Naive thymus-derived CD4-positive, alpha-beta T cell (primary cell): ENCODE measurements at regions not wholly inside any gene's neighbourhood (a gene's known extent, or its start where the extent isn't known, plus 50 kb on each side); places are given as distances from the start of the nearest gene placed in this dataset.
"Not testable (repeated sequence)": the region's sequence is repeated elsewhere in the genome, so short reads cannot be mapped to it uniquely, and the experiment has no call there.

Experiments
- ATAC-seq: fragments of 150-1000 bp; cut with Tn5 transposase; 2 replicates; pipeline ENCODE4 v1.10.0; 2021; ENCODE audit warnings: mild to moderate bottlenecking, moderate library complexity
- CTCF ChIA-PET: fragments of 350-600 bp; sonication (Branson Sonifier 250); formaldehyde crosslinking; loops from one replicate; lab custom pipeline; 2021; ENCODE audit warnings: antibody characterized with exemption; lab: Charles Lee
- POLR2A ChIA-PET: fragments of 350-600 bp; sonication (Branson Sonifier 250); formaldehyde crosslinking; loops from one replicate; lab custom pipeline; 2021; ENCODE audit warnings: antibody characterized with exemption, inconsistent platforms; lab: Charles Lee
- DNase-seq, 9 donors: peaks; one replicate each; pipeline versions ENCODE4 v3.0.0 to v3.0.0-alpha.2; 2020 to 2022; ENCODE audit warnings: mixed read lengths in 1 of 9
- H3K27ac ChIP-seq: one replicate; pipeline ENCODE4 v1.7.0; 2013; ENCODE audit warnings: mild to moderate bottlenecking, low read depth, low read length, moderate library complexity
- H3K27me3 ChIP-seq, 2 donors: one replicate each; pipeline ENCODE4 v1.7.0; 2013; ENCODE audit warnings: low read length in 2 of 2, mild to moderate bottlenecking in 2 of 2, moderate library complexity in 2 of 2; ENCODE audit not compliant: control insufficient read depth in 2 of 2, insufficient read depth in 2 of 2
- H3K36me3 ChIP-seq, 3 experiments: 1 replicate in 2 of 3; 2 replicates in 1 of 3; pipeline ENCODE4 v1.7.0; 2013; ENCODE audit warnings: low read length in 3 of 3, mild to moderate bottlenecking in 3 of 3, moderate library complexity in 1 of 3; ENCODE audit not compliant: insufficient read depth in 3 of 3, control insufficient read depth in 2 of 3
- H3K4me1 ChIP-seq, 2 donors: one replicate each; pipeline ENCODE4 v1.7.0; 2013; ENCODE audit warnings: low read length in 2 of 2, mild to moderate bottlenecking in 2 of 2, moderate library complexity in 1 of 2; ENCODE audit not compliant: control insufficient read depth in 2 of 2, insufficient read depth in 2 of 2
- H3K4me3 ChIP-seq: 2 replicates; pipeline ENCODE4 v1.7.0; 2013; ENCODE audit warnings: mild to moderate bottlenecking, low read length
- H3K9me3 ChIP-seq, 3 experiments: 1 replicate in 2 of 3; 2 replicates in 1 of 3; pipeline ENCODE4 v1.7.0; 2013; ENCODE audit warnings: low read length in 3 of 3; ENCODE audit not compliant: control insufficient read depth in 2 of 3
- H3K27ac Mint-ChIP-seq, 9 donors: one replicate each; pipeline ENCODE4 v1.8.0; 2020 to 2022; ENCODE audit warnings: mixed read lengths in 9 of 9, mild to moderate bottlenecking in 8 of 9, moderate library complexity in 5 of 9, inconsistent platforms in 2 of 9
- H3K27me3 Mint-ChIP-seq, 5 donors: one replicate each; pipeline ENCODE4 v1.8.0; 2021 to 2022; ENCODE audit warnings: mixed read lengths in 5 of 5, mild to moderate bottlenecking in 1 of 5
- H3K36me3 Mint-ChIP-seq, 5 donors: one replicate each; pipeline ENCODE4 v1.8.0; 2020 to 2022; ENCODE audit warnings: mixed read lengths in 5 of 5, mild to moderate bottlenecking in 3 of 5, inconsistent platforms in 1 of 5
- H3K4me1 Mint-ChIP-seq, 7 donors: one replicate each; pipeline ENCODE4 v1.8.0; 2020 to 2022; ENCODE audit warnings: mixed read lengths in 7 of 7, mild to moderate bottlenecking in 3 of 7, inconsistent platforms in 1 of 7
- H3K4me3 Mint-ChIP-seq, 10 donors: one replicate each; pipeline ENCODE4 v1.8.0; 2020 to 2022; ENCODE audit warnings: mild to moderate bottlenecking in 10 of 10, mixed read lengths in 10 of 10, moderate library complexity in 6 of 10, inconsistent platforms in 2 of 10
- H3K9me3 Mint-ChIP-seq, 11 donors: one replicate each; pipeline ENCODE4 v1.8.0; 2020 to 2022; ENCODE audit warnings: mixed read lengths in 11 of 11, mild to moderate bottlenecking in 4 of 11, inconsistent platforms in 1 of 11, moderate library complexity in 1 of 11
- intact Hi-C, 2 donors: fragments of 100-400 bp; cut with micrococcal nuclease; formaldehyde crosslinking; loops; one replicate each; pipeline ENCODE4 v1.15.1; 2023

DNA sequence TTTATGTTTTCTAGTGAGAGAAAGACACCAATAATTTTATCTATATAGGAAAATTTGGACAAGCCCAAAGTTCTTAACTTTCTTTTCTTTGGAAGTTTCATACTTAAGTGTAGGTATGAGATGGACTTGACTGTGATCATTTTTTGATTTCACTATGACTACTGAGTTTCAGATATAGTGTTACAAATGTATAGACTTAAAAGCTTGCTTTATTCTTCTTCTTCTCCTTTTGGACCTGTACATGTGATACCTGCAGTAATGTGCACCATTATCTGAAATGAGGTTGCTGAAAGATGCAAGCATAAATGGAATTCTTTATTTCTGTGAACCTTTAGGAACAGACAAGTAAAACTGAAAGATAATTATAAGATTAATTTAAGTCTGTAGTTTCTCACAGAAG lies 743.4 kb upstream of the AMELY start:
- ATAC-seq (no peak), DNase-seq (no peak)
- no peaks in the 10 kb centered on the region for H3K36me3 ChIP-seq
- ChIA-PET POLR2A (no interaction called here), CTCF (no interaction called here)
- no peaks in the 10 kb centered on the region for H3K4me1 Mint-ChIP-seq
- intact Hi-C loops: no loop called here
- no peak overlapping the region for H3K27ac Mint-ChIP-seq
- H3K4me3 ChIP-seq: no peak overlapping the region
- no peaks in the 10 kb centered on the region for H3K27me3 ChIP-seq
- H3K36me3 Mint-ChIP-seq: no peaks in the 10 kb centered on the region
- H3K27me3 Mint-ChIP-seq: no peaks in the 10 kb centered on the region
- H3K9me3 Mint-ChIP-seq: peaks cover 0 to 2% (median 0%) of the 10 kb centered on the region in 11 donors
- H3K27ac ChIP-seq: no peak overlapping the region
- no peaks in the 10 kb centered on the region for H3K9me3 ChIP-seq
- no peak overlapping the region for H3K4me3 Mint-ChIP-seq
- no peaks in the 10 kb centered on the region for H3K4me1 ChIP-seq

DNA sequence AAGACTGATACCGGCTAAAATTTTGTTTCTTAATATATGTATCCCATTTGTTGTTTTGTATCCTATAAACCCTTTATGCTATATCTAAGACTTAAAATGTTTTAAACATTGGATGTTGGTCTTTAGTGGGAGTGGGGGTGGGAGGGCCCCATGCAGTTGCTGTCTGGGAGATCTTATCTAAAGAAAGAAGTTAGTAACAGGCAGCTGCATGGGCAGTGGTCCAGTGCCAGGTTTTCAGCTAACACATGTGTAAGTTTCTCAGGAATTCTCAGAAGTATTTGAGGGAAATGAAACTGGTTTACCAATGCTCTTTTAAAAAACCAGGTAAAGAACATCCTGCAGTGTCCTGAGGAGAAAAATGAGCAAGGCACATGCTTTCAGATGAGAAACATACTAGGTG lies 738.3 kb upstream of the AMELY start:
- H3K27me3 ChIP-seq, H3K9me3 ChIP-seq, H3K27me3 Mint-ChIP-seq, ATAC-seq, H3K4me1 Mint-ChIP-seq, H3K27ac ChIP-seq, H3K27ac Mint-ChIP-seq, H3K4me1 ChIP-seq, POLR2A ChIA-PET, H3K36me3 Mint-ChIP-seq, H3K4me3 ChIP-seq, CTCF ChIA-PET, H3K4me3 Mint-ChIP-seq, H3K9me3 Mint-ChIP-seq, intact Hi-C loops, DNase-seq, H3K36me3 ChIP-seq: not testable (repeated sequence)
